GM19372 (cell line): ENCODE measurements at regions not wholly inside any gene's neighbourhood (a gene's known extent, or its start where the extent isn't known, plus 50 kb on each side); places are given as distances from the start of the nearest gene placed in this dataset.

Source experiments
- ATAC-seq: cut with Tn5 transposase; IDR thresholded peaks from one replicate; pipeline ENCODE4 v1.9.1; 2021; ENCODE audit warnings: mild to moderate bottlenecking, low read depth, moderate library complexity; ENCODE audit not compliant: unreplicated experiment

- no peak for ATAC-seq
These were observed 121.5 kb upstream of the B3GAT1 start for GRCh38 chr11:134533511-134533910.

- no peak for ATAC-seq
These were observed 120.9 kb upstream of the B3GAT1 start for GRCh38 chr11:134532921-134533421.

GRCh38 chr11:134532131-134532920 lies 120.3 kb upstream of the B3GAT1 start:
- ATAC-seq, result no peak

- ATAC-seq, result no peak
These were observed 119.5 kb upstream of the B3GAT1 start for GRCh38 chr11:134531327-134532130.

- no peak for ATAC-seq
These were observed 118.7 kb upstream of the B3GAT1 start for GRCh38 chr11:134530636-134531326.

GRCh38 chr11:134529212-134530096 lies 117.4 kb upstream of the B3GAT1 start:
- ATAC-seq, result no peak

GRCh38 chr11:134528453-134528852 lies 116.4 kb upstream of the B3GAT1 start:
- no peak for ATAC-seq

GRCh38 chr11:134527382-134528243 lies 115.6 kb upstream of the B3GAT1 start:
- ATAC-seq, result no peak

- no peak for ATAC-seq
These were observed 113.1 kb upstream of the B3GAT1 start for GRCh38 chr11:134524896-134525845.

- ATAC-seq, result no peak
These were observed 112.2 kb upstream of the B3GAT1 start for GRCh38 chr11:134524201-134524600.

GRCh38 chr11:134522782-134523570 lies 110.9 kb upstream of the B3GAT1 start:
- ATAC-seq, result no peak

GRCh38 chr11:134521452-134522289 lies 109.6 kb upstream of the B3GAT1 start:
- no peak for ATAC-seq

GRCh38 chr11:134521001-134521400 lies 109.0 kb upstream of the B3GAT1 start:
- no peak for ATAC-seq

- ATAC-seq, result no peak
These were observed 107.7 kb upstream of the B3GAT1 start for GRCh38 chr11:134519788-134520187.

- ATAC-seq, result no peak
These were observed 107.3 kb upstream of the B3GAT1 start for GRCh38 chr11:134519390-134519750.

- ATAC-seq, result no peak
These were observed 106.8 kb upstream of the B3GAT1 start for GRCh38 chr11:134518616-134519389.
